Posterior cingulate gyrus (tissue), 11 donors: ENCODE measurements at regions not wholly inside any gene's neighbourhood (a gene's known extent, or its start where the extent isn't known, plus 50 kb on each side); places are given as distances from the start of the nearest gene placed in this dataset.
"Not testable (repeated sequence)": the region's sequence is repeated elsewhere in the genome, so short reads cannot be mapped to it uniquely, and the experiment has no call there.

ENCODE experiments used
- DNase-seq, 10 donors: peaks; one replicate each; pipeline versions ENCODE4 v3.0.0 to v3.0.0-alpha.2; 2020 to 2021; ENCODE audit warnings: mixed read lengths in 3 of 10
- intact Hi-C: fragments of 100-400 bp; cut with DNase I; formaldehyde crosslinking; loops from one replicate; pipeline ENCODE4 v1.15.1; 2023

GRCh38 chr9:40097992-40098391, 742.5 kb downstream of the SPATA31A1 start:
- DNase-seq, intact Hi-C loops: not testable (repeated sequence)

GRCh38 chr9:40106003-40106782, 750.7 kb downstream of the SPATA31A1 start:
- intact Hi-C loops: not testable (repeated sequence)
- peak in 8 of 10 donors; percentile 8 to 91 (median 41) for DNase-seq

- DNase-seq, intact Hi-C loops: not testable (repeated sequence)
These were observed 751.3 kb downstream of the SPATA31A1 start for GRCh38 chr9:40106783-40107248.

GRCh38 chr9:40107251-40107650, 751.8 kb downstream of the SPATA31A1 start:
- intact Hi-C loops, DNase-seq: not testable (repeated sequence)

GRCh38 chr9:40108465-40108864, 753.0 kb downstream of the SPATA31A1 start:
- intact Hi-C loops: not testable (repeated sequence)

GRCh38 chr9:40110751-40111150, 755.3 kb downstream of the SPATA31A1 start:
- intact Hi-C loops, DNase-seq: not testable (repeated sequence)

More at GRCh38 chr9:40108465-40108864, 753.0 kb downstream of the SPATA31A1 start:
- not testable (repeated sequence) for DNase-seq

GRCh38 chr9:40111571-40111970, 756.1 kb downstream of the SPATA31A1 start:
- DNase-seq: peak in 2 of 10 donors; percentile 42 to 72
- intact Hi-C loops: not testable (repeated sequence)

GRCh38 chr9:40130598-40130997, 775.1 kb downstream of the SPATA31A1 start:
- intact Hi-C loops: not testable (repeated sequence)
- peak in 1 of 10 donors; percentile 18 for DNase-seq

- DNase-seq, intact Hi-C loops: not testable (repeated sequence)
These were observed 813.7 kb downstream of the SPATA31A1 start for GRCh38 chr9:40169204-40169603.

- DNase-seq, intact Hi-C loops: not testable (repeated sequence)
These were observed 817.8 kb downstream of the SPATA31A1 start for GRCh38 chr9:40173316-40173715.

- intact Hi-C loops, DNase-seq: not testable (repeated sequence)
These were observed 818.6 kb downstream of the SPATA31A1 start for GRCh38 chr9:40174035-40174434.

GRCh38 chr9:40177403-40177802, 821.9 kb downstream of the SPATA31A1 start:
- intact Hi-C loops, DNase-seq: not testable (repeated sequence)

- DNase-seq: peak in 2 of 10 donors; percentile 15 to 33
- intact Hi-C loops: not testable (repeated sequence)
These were observed 835.9 kb downstream of the SPATA31A1 start for GRCh38 chr9:40191403-40191802.

GRCh38 chr9:40192162-40192561, 836.7 kb downstream of the SPATA31A1 start:
- intact Hi-C loops, DNase-seq: not testable (repeated sequence)

GRCh38 chr9:40196165-40196714, 840.8 kb downstream of the SPATA31A1 start:
- intact Hi-C loops: not testable (repeated sequence)
- peak in 1 of 10 donors; percentile 30 for DNase-seq

GRCh38 chr9:40196803-40197202, 841.3 kb downstream of the SPATA31A1 start:
- intact Hi-C loops: not testable (repeated sequence)
- peak in 1 of 10 donors; percentile 20 for DNase-seq

- peak in 5 of 10 donors; percentile 8 to 80 (median 33) for DNase-seq
- intact Hi-C loops: not testable (repeated sequence)
These were observed 866.2 kb downstream of the SPATA31A1 start for GRCh38 chr9:40221596-40222233.

- DNase-seq: peak in 7 of 10 donors; percentile 12 to 92 (median 51)
- intact Hi-C loops: not testable (repeated sequence)
These were observed 867.2 kb downstream of the SPATA31A1 start for GRCh38 chr9:40222617-40223200.

GRCh38 chr9:40223353-40223752, 867.9 kb downstream of the SPATA31A1 start:
- DNase-seq: peak in 9 of 10 donors; percentile 6 to 79 (median 14)
- intact Hi-C loops: not testable (repeated sequence)
